ENCODE measurements at regions not wholly inside any gene's neighbourhood (a gene's known extent, or its start where the extent isn't known, plus 50 kb on each side); places are given as distances from the start of the nearest gene placed in this dataset.
A peak's percentile ranks its signal among the peaks of the same experiment; 100 is the strongest.

- CTCF ChIA-PET, result no interaction called here
- POLR2A ChIA-PET, result no interaction called here
- DNase-seq (ENCODE audit: low read depth, low spot score), result no peak
- no peak overlapping the region for H3K4me3 ChIP-seq (ENCODE audit: low read depth, low read length)
- TF ChIP-seq, protein P1, sequence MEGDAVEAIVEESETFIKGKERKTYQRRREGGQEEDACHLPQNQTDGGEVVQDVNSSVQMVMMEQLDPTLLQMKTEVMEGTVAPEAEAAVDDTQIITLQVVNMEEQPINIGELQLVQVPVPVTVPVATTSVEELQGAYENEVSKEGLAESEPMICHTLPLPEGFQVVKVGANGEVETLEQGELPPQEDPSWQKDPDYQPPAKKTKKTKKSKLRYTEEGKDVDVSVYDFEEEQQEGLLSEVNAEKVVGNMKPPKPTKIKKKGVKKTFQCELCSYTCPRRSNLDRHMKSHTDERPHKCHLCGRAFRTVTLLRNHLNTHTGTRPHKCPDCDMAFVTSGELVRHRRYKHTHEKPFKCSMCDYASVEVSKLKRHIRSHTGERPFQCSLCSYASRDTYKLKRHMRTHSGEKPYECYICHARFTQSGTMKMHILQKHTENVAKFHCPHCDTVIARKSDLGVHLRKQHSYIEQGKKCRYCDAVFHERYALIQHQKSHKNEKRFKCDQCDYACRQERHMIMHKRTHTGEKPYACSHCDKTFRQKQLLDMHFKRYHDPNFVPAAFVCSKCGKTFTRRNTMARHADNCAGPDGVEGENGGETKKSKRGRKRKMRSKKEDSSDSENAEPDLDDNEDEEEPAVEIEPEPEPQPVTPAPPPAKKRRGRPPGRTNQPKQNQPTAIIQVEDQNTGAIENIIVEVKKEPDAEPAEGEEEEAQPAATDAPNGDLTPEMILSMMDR (IDR thresholded peaks at IDR 0.05; ENCODE audit: insufficient read depth, low read length, missing control alignments), result no peak
Measured at GRCh38 chr9:80720579-80720978, 968.8 kb downstream of the TLE1 start.

- TF ChIP-seq, protein P1 (IDR thresholded peaks at IDR 0.05; ENCODE audit: insufficient read depth, low read length, missing control alignments), result no peak
- CTCF ChIA-PET, result no interaction called here
- no peak for DNase-seq (ENCODE audit: low read depth, low spot score)
Measured at GRCh38 chr9:80707120-80707519, 982.2 kb downstream of the TLE1 start.

GRCh38 chr9:80701061-80701460 is 988.3 kb downstream of the TLE1 start:
- CTCF ChIA-PET, result no interaction called here
- DNase-seq (ENCODE audit: low read depth, low spot score), result no peak
- H3K4me3 ChIP-seq (ENCODE audit: low read depth, low read length), result no peak overlapping the region
- POLR2A ChIA-PET, result no interaction called here
- TF ChIP-seq, protein P1 (IDR thresholded peaks at IDR 0.05; ENCODE audit: insufficient read depth, low read length, missing control alignments), result no peak

More at GRCh38 chr9:80707120-80707519, 982.2 kb downstream of the TLE1 start:
- POLR2A ChIA-PET, result no interaction called here
- no peak overlapping the region for H3K4me3 ChIP-seq (ENCODE audit: low read depth, low read length)

GRCh38 chr9:80699511-80699998 is 989.8 kb downstream of the TLE1 start:
- POLR2A ChIA-PET, result no interaction called here
- DNase-seq (ENCODE audit: low read depth, low spot score), result peak; percentile 37
- CTCF ChIA-PET, result no interaction called here
- H3K4me3 ChIP-seq (ENCODE audit: low read depth, low read length), result no peak overlapping the region
- TF ChIP-seq, protein P1 (IDR thresholded peaks at IDR 0.05; ENCODE audit: insufficient read depth, low read length, missing control alignments), result no peak

DNA sequence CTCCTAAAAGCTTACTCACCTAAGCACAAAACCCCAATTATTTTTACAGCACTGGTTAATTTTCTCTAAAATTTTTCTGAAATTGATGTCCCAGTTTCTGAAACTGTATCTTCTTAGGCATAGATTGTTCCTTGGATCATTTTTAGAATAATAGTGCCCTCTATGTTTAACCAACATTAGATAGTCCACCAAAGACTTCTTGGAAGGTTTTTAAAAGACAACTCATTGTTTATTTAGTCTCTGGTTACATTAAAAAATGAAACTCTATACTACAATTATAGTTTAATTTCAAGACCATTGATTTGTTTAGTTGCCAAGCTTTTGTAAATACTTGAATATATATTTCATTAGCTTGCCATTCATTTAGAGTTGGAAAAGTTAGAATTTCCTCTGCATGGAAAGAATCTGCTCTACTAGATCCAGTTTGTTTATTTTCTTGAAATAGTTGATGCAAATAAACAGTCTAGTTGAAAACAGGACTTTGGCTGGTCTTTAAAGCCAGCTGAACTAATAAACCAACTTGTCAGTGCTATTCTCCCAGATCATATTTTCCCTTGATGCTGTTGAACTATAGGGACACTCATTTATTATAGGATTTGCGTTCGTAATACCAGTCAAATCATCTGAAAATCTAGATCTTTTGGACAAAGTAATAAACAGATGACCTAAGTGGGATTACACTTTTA is 990.5 kb downstream of the TLE1 start:
- TF ChIP-seq, protein P1 (IDR thresholded peaks at IDR 0.05; ENCODE audit: insufficient read depth, low read length, missing control alignments), result no peak
- ChIA-PET CTCF (no interaction called here), POLR2A (no interaction called here)
- DNase-seq (ENCODE audit: low read depth, low spot score), result no peak
- no peak overlapping the region for H3K4me3 ChIP-seq (ENCODE audit: low read depth, low read length)

GRCh38 chr9:80692751-80693150 is 996.6 kb downstream of the TLE1 start:
- TF ChIP-seq, protein P1 (IDR thresholded peaks at IDR 0.05; ENCODE audit: insufficient read depth, low read length, missing control alignments), result no peak
- DNase-seq (ENCODE audit: low read depth, low spot score), result no peak
- H3K4me3 ChIP-seq (ENCODE audit: low read depth, low read length), result no peak overlapping the region
- ChIA-PET CTCF (interaction anchor here (0.6 kb wide), 1 partner anchor 12 kb away, joined by 3 read pairs; no protein-coding TSS in a partner anchor), POLR2A (no interaction called here)
